SK-N-SH (cell line): ENCODE measurements at regions not wholly inside any gene's neighbourhood (a gene's known extent, or its start where the extent isn't known, plus 50 kb on each side); places are given as distances from the start of the nearest gene placed in this dataset.
"Not testable (repeated sequence)": the region's sequence is repeated elsewhere in the genome, so short reads cannot be mapped to it uniquely, and the experiment has no call there.

Source experiments
- CTCF ChIA-PET: fragments of 300-600, 350-600 bp; formaldehyde crosslinking; extraction: SDS; loops from one replicate; lab custom pipeline; 2021; lab: Yijun Ruan, JAX
- POLR2A ChIA-PET: fragments of 350-600 bp; sonication (Branson Sonifier 250); formaldehyde crosslinking; extraction: SDS; loops from one replicate; lab custom pipeline; 2020; ENCODE audit warnings: antibody characterized with exemption, inconsistent platforms; lab: Yijun Ruan, JAX
- DNase-seq: peaks from one replicate; pipeline ENCODE4 v3.0.0; 2012
- H2AFZ ChIP-seq: fragments of 200-600 bp; sonication (generic); 2 replicates; pipeline ENCODE4 v1.8.1; 2016; ENCODE audit warnings: antibody characterized with exemption, mild to moderate bottlenecking, low read depth
- H3F3A ChIP-seq: fragments of 200-600 bp; sonication (generic); replicated peaks from 2 replicates; pipeline ENCODE3; 2016; ENCODE audit warnings: antibody characterized with exemption, mild to moderate bottlenecking; ENCODE audit not compliant: insufficient read depth
- H3K27ac ChIP-seq, 2 experiments: fragments of 200-500 bp in 1 of 2; fragments of 200-600 bp in 1 of 2; sonication (Bioruptor generic) in 1 of 2; sonication (generic), shearing (Covaris generic) in 1 of 2; 2 replicates each; pipeline versions ENCODE4 v1.5.1 to v1.6.1; 2014 to 2016; ENCODE audit warnings: low read depth in 2 of 2, inconsistent platforms in 1 of 2, low read length in 1 of 2, mild to moderate bottlenecking in 1 of 2, mixed read lengths in 1 of 2
- H3K27me3 ChIP-seq: fragments of 200-600 bp; sonication (generic), shearing (Covaris generic); 2 replicates; pipeline ENCODE4 v1.6.1; 2016; ENCODE audit warnings: mixed run types; ENCODE audit not compliant: insufficient read depth
- H3K36me3 ChIP-seq, 2 experiments: fragments of 200-500 bp in 1 of 2; fragments of 200-600 bp in 1 of 2; sonication (Bioruptor generic) in 1 of 2; sonication (generic) in 1 of 2; replicated peaks in 1 of 2; 2 replicates each; pipeline versions ENCODE3 to v1.5.1; 2014 to 2016; ENCODE audit warnings: low read length in 1 of 2, mild to moderate bottlenecking in 1 of 2; ENCODE audit not compliant: insufficient read depth in 2 of 2, control insufficient read depth in 1 of 2
- H3K4me1 ChIP-seq, 2 experiments: fragments of 200-500 bp in 1 of 2; fragments of 200-600 bp in 1 of 2; sonication (Bioruptor generic) in 1 of 2; sonication (generic), shearing (Covaris generic) in 1 of 2; 2 replicates each; pipeline versions ENCODE4 v1.5.1 to v1.6.1; 2014 to 2016; ENCODE audit warnings: low read depth in 1 of 2, low read length in 1 of 2, mixed run types in 1 of 2; ENCODE audit not compliant: insufficient read depth in 2 of 2, control insufficient read depth in 1 of 2
- H3K4me2 ChIP-seq: fragments of 200-600 bp; sonication (generic), shearing (Covaris generic); 2 replicates; pipeline ENCODE4 v1.6.1; 2017; ENCODE audit warnings: mixed run types
- H3K4me3 ChIP-seq, 2 experiments: fragments of 200-500 bp in 1 of 2; fragments of 200-600 bp in 1 of 2; sonication (Bioruptor generic) in 1 of 2; sonication (generic), shearing (Covaris generic) in 1 of 2; 2 replicates each; pipeline versions ENCODE4 v1.5.1 to v1.8.1; 2014 to 2016; ENCODE audit warnings: low read depth in 2 of 2, inconsistent platforms in 1 of 2, low read length in 1 of 2, mild to moderate bottlenecking in 1 of 2, mixed read lengths in 1 of 2, moderate library complexity in 1 of 2
- H3K79me2 ChIP-seq: fragments of 200-600 bp; sonication (generic); 2 replicates; pipeline ENCODE4 v1.8.1; 2017; ENCODE audit warnings: mild to moderate bottlenecking; ENCODE audit not compliant: insufficient read depth
- H3K9ac ChIP-seq: fragments of 200-600 bp; sonication (generic); 2 replicates; pipeline ENCODE4 v1.6.1; 2017; ENCODE audit warnings: mixed run types
- H3K9me2 ChIP-seq: fragments of 200-600 bp; sonication (generic); 2 replicates; pipeline ENCODE4 v1.6.1; 2017; ENCODE audit warnings: mixed run types
- H3K9me3 ChIP-seq: fragments of 200-600 bp; sonication (generic); 2 replicates; pipeline ENCODE4 v1.6.1; 2017; ENCODE audit warnings: mixed run types, mild to moderate bottlenecking, moderate library complexity
- H4K20me1 ChIP-seq: fragments of 200-600 bp; sonication (generic); 2 replicates; pipeline ENCODE4 v1.6.1; 2017; ENCODE audit warnings: mild to moderate bottlenecking, mixed run types; ENCODE audit not compliant: insufficient read depth
- CHD2 ChIP-seq: fragments of 150-350 bp; IDR thresholded peaks from 2 replicates; pipeline ENCODE4 v1.6.1; 2018; ENCODE audit warnings: low read length; ENCODE audit not compliant: partially characterized antibody
- EP300 ChIP-seq, 2 experiments: IDR thresholded peaks; 2 replicates each; pipeline versions ENCODE4 v1.4.0 to v1.6.1; 2012; ENCODE audit warnings: borderline replicate concordance in 1 of 2, low read depth in 1 of 2, low read length in 1 of 2
- EZH2phosphoT487 ChIP-seq: fragments of 200-600 bp; sonication (generic); IDR thresholded peaks from 2 replicates; pipeline ENCODE4 v1.6.1; 2017; ENCODE audit warnings: low read depth, mixed run types, mild to moderate bottlenecking, antibody characterized with exemption, moderate library complexity, borderline replicate concordance
- FOXJ3 ChIP-seq: sonication (generic); formaldehyde crosslinking; IDR thresholded peaks from 2 replicates; pipeline ENCODE4 v1.5.1; 2020; ENCODE audit warnings: mild to moderate bottlenecking, missing genetic modification reagents
- MXI1 ChIP-seq: IDR thresholded peaks from 2 replicates; pipeline ENCODE4 v1.6.1; 2012; ENCODE audit warnings: mild to moderate bottlenecking, low read depth, low read length, improper control_type of control experiment
- NFIC ChIP-seq: IDR thresholded peaks from 2 replicates; pipeline ENCODE4 v1.4.0; 2012; ENCODE audit warnings: borderline replicate concordance
- NRF1 ChIP-seq: IDR thresholded peaks from 2 replicates; pipeline ENCODE4 v1.6.1; 2012; ENCODE audit warnings: low read depth, mild to moderate bottlenecking, low read length
- RCOR1 ChIP-seq: fragments of 150-350 bp; IDR thresholded peaks from 2 replicates; pipeline ENCODE4 v1.6.1; 2017; ENCODE audit warnings: antibody characterized with exemption, low read length
- SIN3A ChIP-seq: IDR thresholded peaks from 2 replicates; pipeline ENCODE4 v1.6.1; 2012; ENCODE audit warnings: low read depth, mild to moderate bottlenecking, low read length, moderate library complexity, borderline replicate concordance
- WGBS: methylation state at CpG from one replicate; pipeline ENCODE4 v1.1.6; 2017; ENCODE audit warnings: low lambda C conversion rate; 5-methylcytosine and 5-hydroxymethylcytosine counted together
- TF ChIP-seq, protein P1 (sequence below): fragments of 150-350 bp; IDR thresholded peaks from 2 replicates; pipeline ENCODE4 v1.6.1; 2017; ENCODE audit warnings: antibody characterized with exemption, low read length, low read depth, borderline replicate concordance
- TF ChIP-seq, protein P2 (sequence below): IDR thresholded peaks from 2 replicates; pipeline ENCODE4 v1.4.0; 2012; ENCODE audit warnings: low read depth, borderline replicate concordance
- TF ChIP-seq, protein P3 (sequence below): IDR thresholded peaks from 2 replicates; pipeline ENCODE4 v1.4.0; 2012; ENCODE audit warnings: low read depth, borderline replicate concordance
- TF ChIP-seq, protein P4 (sequence below): IDR thresholded peaks from 2 replicates; pipeline ENCODE4; 2012
- TF ChIP-seq, protein P5 (sequence below): fragments of 200-600 bp; sonication (generic); IDR thresholded peaks from 2 replicates; pipeline ENCODE4 v1.6.1; 2017; ENCODE audit warnings: antibody characterized with exemption, mild to moderate bottlenecking, moderate library complexity

DNA sequence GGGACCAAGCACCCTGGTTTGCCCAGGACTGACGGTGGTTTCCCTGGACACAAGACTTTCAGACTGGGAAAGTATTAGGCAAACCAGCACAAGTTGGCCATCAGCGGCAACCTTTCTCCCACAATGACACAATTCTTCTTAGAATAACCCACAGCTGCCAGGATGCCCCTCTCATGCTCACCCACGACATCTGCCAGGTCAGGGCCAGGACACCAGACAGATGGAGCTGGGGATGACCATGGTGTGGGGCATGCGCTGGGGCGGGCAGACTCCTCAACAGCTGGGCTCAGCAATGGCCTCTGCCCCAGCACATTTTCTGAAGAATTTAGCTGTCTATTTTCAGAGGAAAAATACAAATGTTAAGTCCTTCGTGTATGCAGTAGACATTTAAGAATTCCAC, 226.4 kb downstream of the FNDC1 start:
- H3K27me3 ChIP-seq: no peaks in the 10 kb centered on the region
- H3K79me2 ChIP-seq: no peaks in the 10 kb centered on the region
- H3K9me3 ChIP-seq: no peaks in the 10 kb centered on the region
- no peak for TF ChIP-seq MXI1
- TF ChIP-seq, protein P1, sequence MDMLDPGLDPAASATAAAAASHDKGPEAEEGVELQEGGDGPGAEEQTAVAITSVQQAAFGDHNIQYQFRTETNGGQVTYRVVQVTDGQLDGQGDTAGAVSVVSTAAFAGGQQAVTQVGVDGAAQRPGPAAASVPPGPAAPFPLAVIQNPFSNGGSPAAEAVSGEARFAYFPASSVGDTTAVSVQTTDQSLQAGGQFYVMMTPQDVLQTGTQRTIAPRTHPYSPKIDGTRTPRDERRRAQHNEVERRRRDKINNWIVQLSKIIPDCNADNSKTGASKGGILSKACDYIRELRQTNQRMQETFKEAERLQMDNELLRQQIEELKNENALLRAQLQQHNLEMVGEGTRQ: no peak
- TF ChIP-seq NRF1: no peak
- TF ChIP-seq RCOR1: no peak
- no peak for TF ChIP-seq SIN3A
- no peak overlapping the region for H3K9ac ChIP-seq
- POLR2A ChIA-PET: no interaction called here
- H3K27ac ChIP-seq: no peak overlapping the region
- H2AFZ ChIP-seq: no peak overlapping the region
- 0% methylated on average over 4 of the region's 6 CpGs for WGBS
- H3K4me3 ChIP-seq: no peak overlapping the region
- DNase-seq: no peak
- no peaks in the 10 kb centered on the region for H3F3A ChIP-seq
- H4K20me1 ChIP-seq: no peaks in the 10 kb centered on the region
- CTCF ChIA-PET: no interaction called here
- no peak overlapping the region for H3K4me2 ChIP-seq
- H3K4me1 ChIP-seq: no peaks in the 10 kb centered on the region
- no peaks in the 10 kb centered on the region for H3K36me3 ChIP-seq
- no peaks in the 10 kb centered on the region for H3K9me2 ChIP-seq

DNA sequence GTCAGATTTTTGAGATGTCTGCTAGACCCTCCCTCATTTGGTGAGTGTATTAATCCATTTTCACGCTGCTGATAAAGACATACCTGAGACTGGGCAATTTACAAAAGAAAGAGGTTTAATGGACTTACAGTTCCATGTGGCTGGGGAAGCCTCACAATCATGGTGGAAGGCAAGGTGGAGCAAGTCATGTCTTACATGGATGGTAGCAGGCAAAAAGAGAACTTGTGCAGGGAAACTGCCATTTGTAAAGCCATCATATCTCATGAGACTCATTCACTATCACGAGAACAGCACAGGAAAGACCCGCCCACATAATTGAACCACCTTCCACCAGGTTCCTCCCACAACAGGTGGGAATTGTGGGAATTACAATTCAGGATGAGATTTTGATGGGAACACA, 223.5 kb downstream of the FNDC1 start:
- DNase-seq, H3K36me3 ChIP-seq, H3K4me1 ChIP-seq, POLR2A ChIA-PET, H3K9ac ChIP-seq, H3K4me3 ChIP-seq, H3K79me2 ChIP-seq, H3K27me3 ChIP-seq, H3K4me2 ChIP-seq, H3F3A ChIP-seq, H3K9me3 ChIP-seq, H3K27ac ChIP-seq, CTCF ChIA-PET, H4K20me1 ChIP-seq, H2AFZ ChIP-seq, H3K9me2 ChIP-seq: not testable (repeated sequence)
- WGBS: 0% methylated on average over 3 of the region's 3 CpGs

DNA sequence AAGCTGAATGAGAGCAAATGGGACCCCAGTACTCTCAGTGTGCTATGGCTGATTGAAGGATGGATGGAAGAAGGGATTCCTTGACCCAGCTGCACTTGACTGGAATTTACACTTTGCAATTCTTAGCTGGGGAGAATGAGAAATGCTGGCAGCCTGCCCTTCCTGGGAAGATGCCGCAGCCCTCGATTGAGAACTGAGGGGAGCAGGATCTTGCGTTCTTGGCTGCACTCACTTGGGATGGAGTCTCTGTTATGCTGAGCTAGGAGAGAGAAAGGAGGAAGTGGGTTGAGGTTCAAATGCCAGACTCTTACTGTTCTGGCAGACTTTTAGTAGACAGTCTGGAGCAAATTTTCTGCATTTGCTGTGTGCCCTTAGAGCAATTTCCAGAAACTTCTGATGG, 221.2 kb downstream of the FNDC1 start:
- H3K27ac ChIP-seq: no peak overlapping the region
- ChIA-PET POLR2A (no interaction called here), CTCF (interaction anchor here (1.8 kb wide), 1 partner anchor 138 kb away, joined by 8 read pairs; no protein-coding TSS in a partner anchor)
- no peak overlapping the region for H3K9ac ChIP-seq
- no peaks in the 10 kb centered on the region for H4K20me1 ChIP-seq
- H3K9me3 ChIP-seq: no peaks in the 10 kb centered on the region
- no peaks in the 10 kb centered on the region for H3K79me2 ChIP-seq
- no peaks in the 10 kb centered on the region for H3K9me2 ChIP-seq
- no peak overlapping the region for H3K4me3 ChIP-seq
- H3K4me2 ChIP-seq: no peak overlapping the region
- 0% methylated on average over 3 of the region's 3 CpGs for WGBS
- TF ChIP-seq EP300 (IDR thresholded peaks at IDR 0.05; ENCODE audit: borderline replicate concordance in 1 of 2, low read depth in 1 of 2, low read length in 1 of 2) (no peak), RCOR1 (no peak), NRF1 (no peak), MXI1 (no peak), EZH2phosphoT487 (no peak), SIN3A (no peak), FOXJ3 (no peak), CHD2 (no peak), NFIC (no peak)
- TF ChIP-seq, protein P2, sequence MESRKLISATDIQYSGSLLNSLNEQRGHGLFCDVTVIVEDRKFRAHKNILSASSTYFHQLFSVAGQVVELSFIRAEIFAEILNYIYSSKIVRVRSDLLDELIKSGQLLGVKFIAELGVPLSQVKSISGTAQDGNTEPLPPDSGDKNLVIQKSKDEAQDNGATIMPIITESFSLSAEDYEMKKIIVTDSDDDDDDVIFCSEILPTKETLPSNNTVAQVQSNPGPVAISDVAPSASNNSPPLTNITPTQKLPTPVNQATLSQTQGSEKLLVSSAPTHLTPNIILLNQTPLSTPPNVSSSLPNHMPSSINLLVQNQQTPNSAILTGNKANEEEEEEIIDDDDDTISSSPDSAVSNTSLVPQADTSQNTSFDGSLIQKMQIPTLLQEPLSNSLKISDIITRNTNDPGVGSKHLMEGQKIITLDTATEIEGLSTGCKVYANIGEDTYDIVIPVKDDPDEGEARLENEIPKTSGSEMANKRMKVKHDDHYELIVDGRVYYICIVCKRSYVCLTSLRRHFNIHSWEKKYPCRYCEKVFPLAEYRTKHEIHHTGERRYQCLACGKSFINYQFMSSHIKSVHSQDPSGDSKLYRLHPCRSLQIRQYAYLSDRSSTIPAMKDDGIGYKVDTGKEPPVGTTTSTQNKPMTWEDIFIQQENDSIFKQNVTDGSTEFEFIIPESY: no peak
- TF ChIP-seq, protein P3, sequence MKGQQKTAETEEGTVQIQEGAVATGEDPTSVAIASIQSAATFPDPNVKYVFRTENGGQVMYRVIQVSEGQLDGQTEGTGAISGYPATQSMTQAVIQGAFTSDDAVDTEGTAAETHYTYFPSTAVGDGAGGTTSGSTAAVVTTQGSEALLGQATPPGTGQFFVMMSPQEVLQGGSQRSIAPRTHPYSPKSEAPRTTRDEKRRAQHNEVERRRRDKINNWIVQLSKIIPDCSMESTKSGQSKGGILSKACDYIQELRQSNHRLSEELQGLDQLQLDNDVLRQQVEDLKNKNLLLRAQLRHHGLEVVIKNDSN: no peak
- TF ChIP-seq, protein P4, sequence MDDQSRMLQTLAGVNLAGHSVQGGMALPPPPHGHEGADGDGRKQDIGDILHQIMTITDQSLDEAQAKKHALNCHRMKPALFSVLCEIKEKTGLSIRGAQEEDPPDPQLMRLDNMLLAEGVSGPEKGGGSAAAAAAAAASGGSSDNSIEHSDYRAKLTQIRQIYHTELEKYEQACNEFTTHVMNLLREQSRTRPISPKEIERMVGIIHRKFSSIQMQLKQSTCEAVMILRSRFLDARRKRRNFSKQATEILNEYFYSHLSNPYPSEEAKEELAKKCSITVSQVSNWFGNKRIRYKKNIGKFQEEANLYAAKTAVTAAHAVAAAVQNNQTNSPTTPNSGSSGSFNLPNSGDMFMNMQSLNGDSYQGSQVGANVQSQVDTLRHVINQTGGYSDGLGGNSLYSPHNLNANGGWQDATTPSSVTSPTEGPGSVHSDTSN: no peak
- TF ChIP-seq, protein P5, sequence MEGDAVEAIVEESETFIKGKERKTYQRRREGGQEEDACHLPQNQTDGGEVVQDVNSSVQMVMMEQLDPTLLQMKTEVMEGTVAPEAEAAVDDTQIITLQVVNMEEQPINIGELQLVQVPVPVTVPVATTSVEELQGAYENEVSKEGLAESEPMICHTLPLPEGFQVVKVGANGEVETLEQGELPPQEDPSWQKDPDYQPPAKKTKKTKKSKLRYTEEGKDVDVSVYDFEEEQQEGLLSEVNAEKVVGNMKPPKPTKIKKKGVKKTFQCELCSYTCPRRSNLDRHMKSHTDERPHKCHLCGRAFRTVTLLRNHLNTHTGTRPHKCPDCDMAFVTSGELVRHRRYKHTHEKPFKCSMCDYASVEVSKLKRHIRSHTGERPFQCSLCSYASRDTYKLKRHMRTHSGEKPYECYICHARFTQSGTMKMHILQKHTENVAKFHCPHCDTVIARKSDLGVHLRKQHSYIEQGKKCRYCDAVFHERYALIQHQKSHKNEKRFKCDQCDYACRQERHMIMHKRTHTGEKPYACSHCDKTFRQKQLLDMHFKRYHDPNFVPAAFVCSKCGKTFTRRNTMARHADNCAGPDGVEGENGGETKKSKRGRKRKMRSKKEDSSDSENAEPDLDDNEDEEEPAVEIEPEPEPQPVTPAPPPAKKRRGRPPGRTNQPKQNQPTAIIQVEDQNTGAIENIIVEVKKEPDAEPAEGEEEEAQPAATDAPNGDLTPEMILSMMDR: no peak
- H3K4me1 ChIP-seq: no peaks in the 10 kb centered on the region
- H3F3A ChIP-seq: no peaks in the 10 kb centered on the region
- no peaks in the 10 kb centered on the region for H3K27me3 ChIP-seq
- no peaks in the 10 kb centered on the region for H3K36me3 ChIP-seq
- no peak overlapping the region for H2AFZ ChIP-seq
- no peak for DNase-seq
